ENCODE measurements at regions not wholly inside any gene's neighbourhood (a gene's known extent, or its start where the extent isn't known, plus 50 kb on each side); places are given as distances from the start of the nearest gene placed in this dataset.

DNA sequence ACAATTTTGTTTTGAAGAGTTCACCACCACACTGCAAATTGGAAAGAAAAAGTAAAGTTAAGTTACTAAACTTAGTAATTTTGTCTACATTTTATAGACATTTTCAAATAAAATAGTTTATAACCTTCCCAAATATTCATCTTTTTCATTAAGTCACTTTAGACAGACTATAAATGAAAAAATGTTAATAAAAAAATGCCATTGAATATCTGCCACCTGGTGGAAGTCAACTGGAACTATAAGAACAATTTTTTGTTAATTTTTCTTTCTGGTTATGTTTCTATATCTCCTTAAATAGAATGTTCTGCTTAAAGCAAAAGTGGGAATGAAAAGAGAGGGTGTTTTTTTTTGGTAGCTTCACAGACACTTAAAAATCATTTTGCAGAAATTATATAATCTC lies 534.4 kb upstream of the PCDH10 start:
- TF ChIP-seq GATA3 (IDR thresholded peaks at IDR 0.05; ENCODE audit: low read depth, low read length) (no peak), GATA2 (IDR thresholded peaks at IDR 0.05; ENCODE audit: low read depth, low read length) (no peak)

Data from SH-SY5Y (cell line).